Spleen (tissue), 11 donors: ENCODE measurements at regions not wholly inside any gene's neighbourhood (a gene's known extent, or its start where the extent isn't known, plus 50 kb on each side); places are given as distances from the start of the nearest gene placed in this dataset.

ENCODE experiments used
- DNase-seq: peaks from one replicate; pipeline ENCODE4 v3.0.0-alpha.2; 2020
- H3K27ac ChIP-seq, 8 donors: fragments of 200-600 bp; sonication (generic) in 7 of 8; 1 replicate in 4 of 8; 2 replicates in 4 of 8; pipeline versions ENCODE4 v1.5.0 to v1.8.0; 2016 to 2021; ENCODE audit warnings: inconsistent platforms in 4 of 8, mild to moderate bottlenecking in 4 of 8, moderate library complexity in 1 of 8
- H3K27me3 ChIP-seq, 7 donors: fragments of 200-600 bp; sonication (generic) in 6 of 7; replicated peaks in 1 of 7; 1 replicate in 4 of 7; 2 replicates in 3 of 7; pipeline versions ENCODE4 v1.5.0 to v1.8.0; 2016 to 2021; ENCODE audit warnings: inconsistent platforms in 3 of 7, mild to moderate bottlenecking in 1 of 7
- H3K36me3 ChIP-seq, 6 donors: fragments of 200-600 bp; sonication (generic) in 5 of 6; 1 replicate in 4 of 6; 2 replicates in 2 of 6; pipeline versions ENCODE4 v1.5.0 to v1.8.0; 2016 to 2021; ENCODE audit warnings: inconsistent platforms in 2 of 6
- H3K4me1 ChIP-seq, 6 donors: fragments of 200-600 bp; sonication (generic) in 5 of 6; 1 replicate in 3 of 6; 2 replicates in 3 of 6; pipeline versions ENCODE4 v1.5.0 to v1.8.0; 2016 to 2021; ENCODE audit warnings: inconsistent platforms in 3 of 6
- H3K4me3 ChIP-seq, 8 donors: fragments of 200-600 bp; sonication (generic) in 7 of 8; 1 replicate in 4 of 8; 2 replicates in 4 of 8; pipeline versions ENCODE4 v1.5.0 to v1.8.0; 2016 to 2021; ENCODE audit warnings: inconsistent platforms in 4 of 8, mild to moderate bottlenecking in 4 of 8, moderate library complexity in 2 of 8
- H3K9me3 ChIP-seq, 8 donors: fragments of 200-600 bp; sonication (generic) in 7 of 8; 1 replicate in 4 of 8; 2 replicates in 4 of 8; pipeline versions ENCODE4 v1.5.0 to v1.8.0; 2016 to 2021; ENCODE audit warnings: inconsistent platforms in 4 of 8
- CTCF ChIP-seq, 11 experiments: fragments of 200-600 bp in 7 of 11; fragments of 450-650 bp in 4 of 11; sonication (generic) in 4 of 11; IDR thresholded peaks in 8 of 11; conservative IDR thresholded peaks in 3 of 11; 1 replicate in 7 of 11; 2 replicates in 4 of 11; pipeline versions ENCODE4 v1.4.0 to v1.8.0; 2016 to 2021; ENCODE audit warnings: antibody characterized with exemption in 11 of 11, inconsistent platforms in 4 of 11, mild to moderate bottlenecking in 1 of 11
- POLR2A ChIP-seq, 3 donors: fragments of 450-650 bp; IDR thresholded peaks; one replicate each; pipeline ENCODE4 v1.5.1; 2017; ENCODE audit warnings: antibody characterized with exemption in 3 of 3, mild to moderate bottlenecking in 1 of 3
- POLR2AphosphoS5 ChIP-seq, 3 donors: sonication (generic); formaldehyde crosslinking; IDR thresholded peaks; one replicate each; pipeline ENCODE4 v1.5.1; 2017; ENCODE audit warnings: antibody characterized with exemption in 3 of 3
- WGBS, 5 donors: extraction: QIAGEN DNeasy Blood & Tissue Kit in 3 of 5; methylation state at CpG; one replicate each; pipeline versions ENCODE4 v1.1.5 to v1.1.7; 2013 to 2018; 5-methylcytosine and 5-hydroxymethylcytosine counted together
- intact Hi-C: fragments of 100-400 bp; cut with DNase I; formaldehyde crosslinking; loops from one replicate; pipeline ENCODE4 v1.15.0; 2023; ENCODE audit warnings: low total_unique reads
- donor health status: healthy with polysubstance abuse.
- donor health status: DM: no; HTN: no; CAD: no; lungs with moderate emphysema.
- donor health status: DM: no; HTN: no; CAD: no.
- donor health status: Bipolar disorder and iron deficiency.
- donor health status: healthy.
- donor health status: DM: no; HTN: no; CAD: no.
- donor health status: DM: yes; HTN: yes; CAD: no.

GRCh38 chr16:26344976-26345375 is 653.2 kb downstream of the HS3ST4 start:
- no peak overlapping the region for H3K4me3 ChIP-seq
- intact Hi-C loops, result no loop called here
- no peaks in the 10 kb centered on the region for H3K36me3 ChIP-seq
- no peaks in the 10 kb centered on the region for H3K4me1 ChIP-seq
- H3K27me3 ChIP-seq, result peaks cover 0 to 10% (median 0%) of the 10 kb centered on the region in 7 donors
- DNase-seq, result no peak
- H3K9me3 ChIP-seq, result peaks cover 0 to 4% (median 0%) of the 10 kb centered on the region in 8 donors
- TF ChIP-seq CTCF (IDR thresholded peaks at IDR 0.05 in 8 of 11, conservative IDR thresholded peaks at IDR 0.05 in 3 of 11), result no peak
- TF ChIP-seq POLR2A (IDR thresholded peaks at IDR 0.05), result no peak
- no peak for TF ChIP-seq POLR2AphosphoS5 (IDR thresholded peaks at IDR 0.05)
- H3K27ac ChIP-seq, result no peak overlapping the region
- WGBS, 5 donors, result 75 to 85% (median 81%) methylated on average over 5 of the region's 5 CpGs

GRCh38 chr16:26345966-26346365 is 654.2 kb downstream of the HS3ST4 start:
- Histone ChIP-seq H3K9me3 (peaks cover 0 to 13% (median 4%) of the 10 kb centered on the region in 8 donors), H3K27me3 (peaks cover 0 to 10% (median 0%) of the 10 kb centered on the region in 7 donors), H3K4me1 (no peaks in the 10 kb centered on the region), H3K4me3 (no peak overlapping the region), H3K36me3 (no peaks in the 10 kb centered on the region), H3K27ac (no peak overlapping the region)
- DNase-seq, result no peak
- intact Hi-C loops, result no loop called here
- no peak for TF ChIP-seq POLR2A (IDR thresholded peaks at IDR 0.05)
- TF ChIP-seq POLR2AphosphoS5 (IDR thresholded peaks at IDR 0.05), result no peak
- TF ChIP-seq CTCF (IDR thresholded peaks at IDR 0.05 in 8 of 11, conservative IDR thresholded peaks at IDR 0.05 in 3 of 11), result no peak
- 60 to 89% (median 84%) methylated on average over 4 of the region's 4 CpGs for WGBS, 5 donors

GRCh38 chr16:26348095-26348494 is 656.3 kb downstream of the HS3ST4 start:
- no peaks in the 10 kb centered on the region for H3K4me1 ChIP-seq
- no peaks in the 10 kb centered on the region for H3K36me3 ChIP-seq
- 76 to 95% (median 91%) methylated on average over 10 of the region's 10 CpGs for WGBS, 5 donors
- peaks cover 0 to 10% (median 0%) of the 10 kb centered on the region in 7 donors for H3K27me3 ChIP-seq
- no peak overlapping the region for H3K4me3 ChIP-seq
- H3K27ac ChIP-seq, result no peak overlapping the region
- no peak for DNase-seq
- peaks cover 0 to 20% (median 5%) of the 10 kb centered on the region in 8 donors for H3K9me3 ChIP-seq
- no peak for TF ChIP-seq POLR2A (IDR thresholded peaks at IDR 0.05)
- TF ChIP-seq POLR2AphosphoS5 (IDR thresholded peaks at IDR 0.05), result no peak
- no peak for TF ChIP-seq CTCF (IDR thresholded peaks at IDR 0.05 in 8 of 11, conservative IDR thresholded peaks at IDR 0.05 in 3 of 11)
- intact Hi-C loops, result no loop called here

- DNase-seq, result no peak
- WGBS, 5 donors, result 76 to 87% (median 84%) methylated on average over 4 of the region's 4 CpGs
- peaks cover 0 to 14% (median 0%) of the 10 kb centered on the region in 7 donors for H3K27me3 ChIP-seq
- peaks cover 0 to 17% (median 6%) of the 10 kb centered on the region in 8 donors for H3K9me3 ChIP-seq
- intact Hi-C loops, result no loop called here
- no peaks in the 10 kb centered on the region for H3K4me1 ChIP-seq
- H3K36me3 ChIP-seq, result no peaks in the 10 kb centered on the region
- TF ChIP-seq POLR2AphosphoS5 (IDR thresholded peaks at IDR 0.05) (no peak), POLR2A (IDR thresholded peaks at IDR 0.05) (no peak), CTCF (IDR thresholded peaks at IDR 0.05 in 8 of 11, conservative IDR thresholded peaks at IDR 0.05 in 3 of 11) (no peak)
- no peak overlapping the region for H3K27ac ChIP-seq
- H3K4me3 ChIP-seq, result no peak overlapping the region
Observed at GRCh38 chr16:26360867-26361266, 669.1 kb downstream of the HS3ST4 start.
